ENCODE measurements at regions not wholly inside any gene's neighbourhood (a gene's known extent, or its start where the extent isn't known, plus 50 kb on each side); places are given as distances from the start of the nearest gene placed in this dataset.

GRCh38 chr5:74991522-74991921, 60.8 kb downstream of the GCNT4 start:
- ChIA-PET POLR2A (no interaction called here), CTCF (no interaction called here)
- ATAC-seq, result no peak

GRCh38 chr5:74990194-74990593, 62.2 kb downstream of the GCNT4 start:
- Mint-ChIP-seq H3K36me3 (peaks cover 6% of the 10 kb centered on the region), H3K9me3 (peaks cover 18% of the 10 kb centered on the region), H3K27ac (no peak overlapping the region), H3K27me3 (ENCODE audit: low read depth) (no peaks in the 10 kb centered on the region), H3K4me1 (no peaks in the 10 kb centered on the region), H3K4me3 (no peak overlapping the region)
- DNase-seq (ENCODE audit: low spot score) (no peak), ATAC-seq (no peak)
- ChIA-PET CTCF (no interaction called here), POLR2A (no interaction called here)
- no peak for TF ChIP-seq ATF2 (CRISPR knock-in tag; IDR thresholded peaks at IDR 0.05; ENCODE audit: borderline replicate concordance, low read depth)
- TF ChIP-seq STAT6 (CRISPR knock-in tag; conservative IDR thresholded peaks at IDR 0.05; ENCODE audit: low read depth), result no peak
- TF ChIP-seq NR2C2 (CRISPR knock-in tag; IDR thresholded peaks at IDR 0.05), result no peak
- no peak for TF ChIP-seq PRRX2 (CRISPR knock-in tag; IDR thresholded peaks at IDR 0.05)
- no peak for TF ChIP-seq ZSCAN18 (CRISPR knock-in tag; IDR thresholded peaks at IDR 0.05)
- no peak for TF ChIP-seq AFF4 (CRISPR knock-in tag; IDR thresholded peaks at IDR 0.05; ENCODE audit: borderline replicate concordance)
- no peak for TF ChIP-seq RELA (CRISPR knock-in tag; IDR thresholded peaks at IDR 0.05; ENCODE audit: borderline replicate concordance)
- TF ChIP-seq ESRRA (CRISPR knock-in tag; IDR thresholded peaks at IDR 0.05; ENCODE audit: borderline replicate concordance), result no peak
- no peak for TF ChIP-seq ZNF317 (CRISPR knock-in tag; IDR thresholded peaks at IDR 0.05; ENCODE audit: borderline replicate concordance, low read depth)

More at GRCh38 chr5:74991522-74991921, 60.8 kb downstream of the GCNT4 start:
- TF ChIP-seq SMAD4 (CRISPR knock-in tag; IDR thresholded peaks at IDR 0.05), result no peak
- no peak for TF ChIP-seq IRF2 (CRISPR knock-in tag; IDR thresholded peaks at IDR 0.05; ENCODE audit: borderline replicate concordance, low read depth)
- TF ChIP-seq NR3C1 (CRISPR knock-in tag; conservative IDR thresholded peaks at IDR 0.05; ENCODE audit: low read depth), result no peak
- TF ChIP-seq PRRX2 (CRISPR knock-in tag; IDR thresholded peaks at IDR 0.05), result no peak
- no peak for TF ChIP-seq NFE2L1 (CRISPR knock-in tag; IDR thresholded peaks at IDR 0.05)
- no peak for TF ChIP-seq ZBTB21 (CRISPR knock-in tag; IDR thresholded peaks at IDR 0.05; ENCODE audit: borderline replicate concordance)
- no peak for TF ChIP-seq ETV6 (CRISPR knock-in tag; IDR thresholded peaks at IDR 0.05)
- TF ChIP-seq TCF7 (CRISPR knock-in tag; IDR thresholded peaks at IDR 0.05; ENCODE audit: low read depth), result no peak
- TF ChIP-seq GTF2I (CRISPR knock-in tag; conservative IDR thresholded peaks at IDR 0.05), result no peak
- no peak for TF ChIP-seq ZNF232 (CRISPR knock-in tag; IDR thresholded peaks at IDR 0.05)
- TF ChIP-seq OVOL2 (CRISPR knock-in tag; IDR thresholded peaks at IDR 0.05; ENCODE audit: borderline replicate concordance), result no peak
- no peak for TF ChIP-seq FOXP1 (CRISPR knock-in tag; IDR thresholded peaks at IDR 0.05; ENCODE audit: borderline replicate concordance)
- no peak for TF ChIP-seq ZNF532 (CRISPR knock-in tag; IDR thresholded peaks at IDR 0.05; ENCODE audit: borderline replicate concordance)
- no peaks in the 10 kb centered on the region for H3K27me3 Mint-ChIP-seq (ENCODE audit: low read depth)
- no peaks in the 10 kb centered on the region for H3K4me1 Mint-ChIP-seq
- H3K9me3 Mint-ChIP-seq, result peaks cover 21% of the 10 kb centered on the region
- peaks cover 6% of the 10 kb centered on the region for H3K36me3 Mint-ChIP-seq
- H3K27ac Mint-ChIP-seq, result no peak overlapping the region
- H3K4me3 Mint-ChIP-seq, result no peak overlapping the region
- no peak for DNase-seq (ENCODE audit: low spot score)
